ENCODE measurements at regions not wholly inside any gene's neighbourhood (a gene's known extent, or its start where the extent isn't known, plus 50 kb on each side); places are given as distances from the start of the nearest gene placed in this dataset.

- no peak for DNase-seq (ENCODE audit: low read depth in 2 of 2)
These were observed 597.3 kb upstream of the PLXNA2 start for GRCh38 chr1:208841436-208841835.

GRCh38 chr1:208842451-208842850 lies 598.3 kb upstream of the PLXNA2 start:
- DNase-seq (ENCODE audit: low read depth in 2 of 2) = no peak

DNA sequence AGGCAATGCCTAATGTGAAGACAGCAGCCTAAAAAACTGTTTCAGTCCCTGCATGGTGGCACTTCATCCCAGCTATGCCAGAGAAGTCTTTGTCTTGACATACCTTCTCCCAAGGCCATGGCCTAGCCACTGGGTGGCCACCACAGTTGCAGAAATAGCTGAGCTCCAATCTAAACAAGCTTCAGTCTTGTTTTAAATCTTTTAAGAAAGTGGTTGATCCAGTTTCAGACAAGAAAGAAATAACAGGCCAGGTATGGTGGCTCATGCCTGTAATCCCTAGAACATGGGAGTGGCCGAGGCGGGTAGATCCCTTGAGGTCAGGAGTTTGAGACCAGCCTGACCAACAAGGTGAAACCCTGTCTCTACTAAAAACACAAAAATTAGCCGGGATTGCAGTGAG lies 600.0 kb upstream of the PLXNA2 start:
- DNase-seq (ENCODE audit: low read depth in 2 of 2) = no peak

DNA sequence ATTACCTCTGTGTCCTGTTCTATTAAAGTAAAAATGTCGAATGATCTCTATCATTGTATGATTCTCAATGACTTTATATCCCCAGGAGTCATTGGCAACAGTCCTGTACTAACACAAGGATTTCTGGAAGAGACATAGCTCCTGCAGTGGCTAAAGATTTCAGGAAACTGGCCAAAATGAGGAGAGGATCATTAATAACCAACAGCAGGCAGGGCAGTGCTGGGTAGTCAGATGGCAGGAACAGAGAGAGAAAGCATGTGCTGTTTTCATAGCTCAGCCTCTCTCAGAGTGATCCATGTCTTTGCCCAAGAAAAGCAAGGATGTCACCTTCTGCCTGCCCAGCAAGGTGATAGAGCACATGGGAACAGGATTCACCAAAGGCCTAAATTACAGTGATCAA lies 604.7 kb upstream of the PLXNA2 start:
- DNase-seq (ENCODE audit: low read depth in 2 of 2) = no peak

DNA sequence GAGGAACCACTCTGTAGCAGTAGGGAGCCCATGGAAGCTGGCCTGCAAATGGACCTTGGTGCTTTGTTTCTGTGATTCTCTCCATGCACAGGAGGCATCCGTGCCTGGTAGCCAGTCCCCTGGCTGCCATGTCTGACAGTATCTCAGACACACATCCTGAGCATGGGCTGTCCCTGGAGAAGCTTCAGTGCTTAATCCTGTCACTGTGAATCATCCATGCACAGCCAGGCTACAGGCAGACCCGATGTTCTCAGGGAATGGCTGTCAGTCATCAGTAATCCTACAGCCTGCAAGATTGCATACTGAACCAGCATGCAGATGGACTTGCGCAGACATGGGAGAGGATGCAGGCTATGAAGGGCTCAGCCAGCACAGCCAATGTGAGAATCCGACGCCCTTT lies 606.3 kb upstream of the PLXNA2 start:
- no peak for DNase-seq (ENCODE audit: low read depth in 2 of 2)

DNA sequence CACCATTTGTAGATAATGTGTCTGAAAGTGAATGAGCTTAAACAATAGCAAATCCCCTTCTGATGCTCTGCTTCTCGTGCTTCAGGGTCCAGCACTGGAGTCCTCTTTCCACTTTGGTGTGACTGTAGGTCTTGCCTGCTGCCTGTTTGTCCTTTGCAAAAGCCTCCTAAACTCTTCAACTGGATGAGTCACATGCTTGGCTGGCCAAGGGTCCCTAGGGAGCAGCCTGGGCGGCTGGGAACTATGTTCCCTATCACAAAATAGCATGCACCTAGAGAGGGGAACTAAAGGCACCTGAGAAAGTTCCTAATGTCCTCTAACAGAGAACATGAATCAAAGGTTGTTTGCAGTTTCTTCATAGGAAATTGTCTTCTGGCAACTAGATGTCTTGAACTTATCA lies 607.2 kb upstream of the PLXNA2 start:
- DNase-seq (ENCODE audit: low read depth in 2 of 2) = no peak

- DNase-seq (ENCODE audit: low read depth in 2 of 2) = no peak
These were observed 608.7 kb upstream of the PLXNA2 start for GRCh38 chr1:208852911-208853310.

- no peak for DNase-seq (ENCODE audit: low read depth in 2 of 2)
These were observed 611.2 kb upstream of the PLXNA2 start for GRCh38 chr1:208855403-208855802.

DNA sequence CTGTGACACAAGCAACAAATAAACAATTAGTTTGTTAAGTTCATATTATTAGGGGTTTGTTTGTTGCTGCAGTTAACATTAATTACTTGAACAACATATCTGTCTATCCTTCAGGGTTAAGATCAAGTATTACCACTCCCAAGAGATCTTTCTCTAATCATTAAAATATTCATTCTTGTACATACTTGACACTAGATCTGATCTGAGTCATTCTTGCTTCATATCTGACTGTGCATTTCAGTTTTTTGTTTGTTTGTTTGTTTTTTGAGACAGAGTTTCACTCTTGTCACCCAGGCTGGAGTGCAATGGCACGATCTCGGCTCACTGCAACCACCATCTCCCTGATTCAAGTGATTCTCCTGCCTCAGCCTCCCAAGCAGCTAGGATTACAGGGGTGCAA lies 613.3 kb upstream of the PLXNA2 start:
- DNase-seq (ENCODE audit: low read depth in 2 of 2) = no peak

DNA sequence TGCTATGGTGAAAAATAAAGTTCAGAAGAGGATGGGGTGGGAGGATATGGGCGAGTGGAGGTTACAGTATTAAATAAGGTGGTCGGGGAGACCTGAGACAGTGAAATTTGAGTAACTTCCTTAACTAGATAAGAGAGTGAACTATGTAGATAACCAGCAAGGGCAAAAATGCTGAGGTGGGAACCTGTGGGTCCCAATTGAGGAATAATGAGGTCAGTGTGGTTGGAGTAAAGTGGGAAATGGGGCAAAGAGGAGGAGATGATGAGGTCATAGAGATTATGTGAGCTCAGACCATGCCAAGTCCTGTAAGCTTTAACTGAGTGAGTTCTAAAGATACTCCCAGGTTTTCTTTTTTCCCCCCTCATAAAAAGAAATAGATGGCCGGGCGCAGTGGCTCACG lies 614.6 kb upstream of the PLXNA2 start:
- DNase-seq (ENCODE audit: low read depth in 2 of 2) = no peak

DNA sequence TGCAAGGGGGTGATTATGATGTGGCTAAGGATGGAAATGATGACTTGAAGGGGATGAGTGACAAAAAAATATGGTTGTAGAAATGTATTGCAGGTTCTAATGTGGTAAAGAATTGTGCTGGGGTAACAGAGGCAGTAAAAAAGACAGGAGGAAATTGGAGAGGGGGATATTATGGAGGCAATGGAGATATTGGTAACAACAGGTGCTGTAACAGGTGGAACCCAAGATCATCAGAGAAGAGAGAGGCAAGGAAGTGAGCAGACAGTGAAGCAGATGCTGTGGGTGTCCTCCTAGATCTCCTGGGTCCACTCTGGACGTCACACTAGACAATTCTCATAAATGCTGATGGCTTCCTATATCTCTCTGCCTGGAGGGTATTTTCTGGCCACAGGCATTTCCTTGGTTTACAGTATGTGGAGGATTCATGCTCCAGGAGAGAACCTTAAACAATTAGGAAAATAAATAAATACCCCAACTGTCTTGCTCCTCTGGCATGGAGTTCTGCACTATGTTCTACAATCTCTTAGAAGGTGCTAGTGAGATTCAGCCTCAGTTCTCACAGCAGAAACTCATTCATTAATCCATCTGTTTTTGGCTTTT lies 620.3 kb upstream of the PLXNA2 start:
- DNase-seq (ENCODE audit: low read depth in 2 of 2) = no peak

GRCh38 chr1:208866386-208866955 lies 622.3 kb upstream of the PLXNA2 start:
- no peak for DNase-seq (ENCODE audit: low read depth in 2 of 2)

DNA sequence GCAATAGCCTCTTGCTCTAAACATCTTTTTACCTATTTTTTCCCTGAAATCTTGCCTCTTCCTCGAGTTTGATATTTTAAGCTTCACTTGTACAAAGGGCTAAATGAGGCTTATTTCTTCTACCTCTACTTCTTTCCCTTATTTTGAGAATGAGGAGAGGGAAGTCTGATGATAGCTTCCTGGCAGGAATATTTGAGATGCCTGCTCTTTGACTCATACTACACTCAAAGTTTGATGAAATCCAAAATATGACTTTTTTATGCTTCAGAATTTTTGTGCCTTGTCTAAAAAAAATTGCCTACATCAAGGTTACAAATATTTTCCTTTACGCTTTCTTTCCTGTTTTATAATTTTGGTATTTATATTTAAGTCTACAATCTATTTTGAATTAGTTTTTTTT lies 624.4 kb upstream of the PLXNA2 start:
- no peak for DNase-seq (ENCODE audit: low read depth in 2 of 2)

- DNase-seq (ENCODE audit: low read depth in 2 of 2) = no peak
These were observed 630.7 kb upstream of the PLXNA2 start for GRCh38 chr1:208874915-208875314.

DNA sequence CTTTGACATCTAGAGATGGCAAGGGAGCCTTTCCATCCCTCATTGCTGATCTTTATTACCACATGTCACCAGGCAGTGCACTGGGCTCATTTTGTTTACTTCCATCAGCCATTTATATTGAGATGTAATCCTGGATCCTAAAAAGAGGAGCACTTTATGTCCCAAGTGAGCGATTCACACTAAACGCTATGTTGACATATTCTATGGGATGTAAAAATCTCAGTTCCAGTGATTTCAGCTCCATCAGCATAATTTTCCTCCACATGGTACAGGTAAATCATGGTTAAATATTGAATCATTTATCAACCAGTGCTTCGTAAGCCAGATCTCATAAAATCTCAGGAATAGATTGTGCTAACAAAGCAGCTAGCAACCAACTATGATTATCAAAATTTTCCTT lies 634.8 kb upstream of the PLXNA2 start:
- DNase-seq (ENCODE audit: low read depth in 2 of 2) = no peak

GRCh38 chr1:208880433-208881100 lies 636.4 kb upstream of the PLXNA2 start:
- DNase-seq (ENCODE audit: low read depth in 2 of 2) = no peak

DNA sequence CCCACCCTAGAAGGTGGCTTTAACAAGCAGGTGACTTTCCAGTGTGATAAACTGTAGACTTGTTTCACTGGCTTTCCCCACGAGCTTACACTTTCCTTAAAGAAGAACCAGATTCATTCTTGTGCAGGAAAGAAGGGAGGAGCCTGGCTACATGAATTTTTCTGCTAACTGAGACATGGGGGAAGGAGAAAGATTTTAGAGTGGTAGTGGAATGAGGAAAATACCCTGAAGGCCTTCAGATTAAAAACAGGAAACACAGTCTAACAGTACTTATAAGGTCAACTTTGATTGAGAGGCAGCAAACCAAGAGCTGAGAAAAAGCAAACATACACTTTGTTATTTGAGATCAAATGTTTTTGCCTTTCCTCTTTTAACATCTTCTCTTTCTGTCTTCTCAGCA lies 640.9 kb upstream of the PLXNA2 start:
- no peak for DNase-seq (ENCODE audit: low read depth in 2 of 2)

- DNase-seq (ENCODE audit: low read depth in 2 of 2) = no peak
These were observed 641.5 kb upstream of the PLXNA2 start for GRCh38 chr1:208885650-208886049.

- DNase-seq (ENCODE audit: low read depth in 2 of 2) = no peak
These were observed 644.2 kb upstream of the PLXNA2 start for GRCh38 chr1:208888376-208888775.

- DNase-seq (ENCODE audit: low read depth in 2 of 2) = no peak
These were observed 648.0 kb upstream of the PLXNA2 start for GRCh38 chr1:208892147-208892546.

- no peak for DNase-seq (ENCODE audit: low read depth in 2 of 2)
These were observed 649.1 kb upstream of the PLXNA2 start for GRCh38 chr1:208893251-208893650.

- no peak for DNase-seq (ENCODE audit: low read depth in 2 of 2)
These were observed 651.0 kb upstream of the PLXNA2 start for GRCh38 chr1:208895181-208895580.

DNA sequence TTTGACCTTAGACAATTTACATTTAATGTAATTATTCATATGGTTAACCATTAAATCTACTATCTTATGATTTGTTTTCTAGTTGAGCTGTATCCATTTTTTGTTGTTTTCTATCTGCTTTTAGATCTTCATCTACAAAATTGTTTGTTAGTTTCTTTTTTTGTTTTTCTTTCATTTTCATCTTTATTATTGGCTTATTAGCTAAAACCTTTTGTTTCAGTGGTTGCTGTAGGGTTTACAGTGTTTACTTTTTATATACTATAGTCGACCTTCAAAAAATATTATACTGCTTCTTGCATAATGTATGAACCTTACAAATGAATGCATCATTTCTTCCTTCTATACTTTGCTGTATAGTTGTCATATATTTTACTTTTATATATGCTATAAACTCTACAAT lies 651.6 kb upstream of the PLXNA2 start:
- DNase-seq (ENCODE audit: low read depth in 2 of 2) = no peak

GRCh38 chr1:208896768-208897167 lies 652.6 kb upstream of the PLXNA2 start:
- no peak for DNase-seq (ENCODE audit: low read depth in 2 of 2)
